Activated T-helper 1 cell treated with anti-CD3 and anti-CD28 coated beads, Interleukin-12 subunit alpha, Interleukin-12 subunit beta, Interleukin-2, Interleukin-4 antibody, amounts not matched to agents 30 ng/mL and 10 ng/mL and 1 ng/mL, durations not matched to agents 14 hours and 24 hours and 36 hours (primary cell): ENCODE measurements at regions not wholly inside any gene's neighbourhood (a gene's known extent, or its start where the extent isn't known, plus 50 kb on each side); places are given as distances from the start of the nearest gene placed in this dataset.
"Not testable (repeated sequence)": the region's sequence is repeated elsewhere in the genome, so short reads cannot be mapped to it uniquely, and the experiment has no call there.

Source experiments
- DNase-seq: peaks from one replicate; pipeline ENCODE4 v3.0.0; 2021; ENCODE audit warnings: low spot score
- H3K27ac Mint-ChIP-seq: one replicate; pipeline ENCODE4 v1.8.0; 2021; ENCODE audit warnings: mild to moderate bottlenecking, mixed read lengths
- H3K27me3 Mint-ChIP-seq: one replicate; pipeline ENCODE4 v1.8.0; 2022; ENCODE audit warnings: mild to moderate bottlenecking, moderate library complexity, mixed read lengths; ENCODE audit not compliant: insufficient read depth
- H3K36me3 Mint-ChIP-seq: one replicate; pipeline ENCODE4 v1.8.0; 2021; ENCODE audit warnings: low read depth, mixed read lengths
- H3K4me1 Mint-ChIP-seq: one replicate; pipeline ENCODE4 v1.8.0; 2021; ENCODE audit warnings: low read depth, mixed read lengths
- H3K4me3 Mint-ChIP-seq: one replicate; pipeline ENCODE4 v1.8.0; 2021; ENCODE audit warnings: mild to moderate bottlenecking, moderate library complexity, mixed read lengths
- H3K9me3 Mint-ChIP-seq: one replicate; pipeline ENCODE4 v1.8.0; 2021; ENCODE audit warnings: mixed read lengths
- intact Hi-C: fragments of 100-400 bp; cut with micrococcal nuclease; formaldehyde crosslinking; loops from one replicate; pipeline ENCODE4 v1.15.1; 2024

DNA sequence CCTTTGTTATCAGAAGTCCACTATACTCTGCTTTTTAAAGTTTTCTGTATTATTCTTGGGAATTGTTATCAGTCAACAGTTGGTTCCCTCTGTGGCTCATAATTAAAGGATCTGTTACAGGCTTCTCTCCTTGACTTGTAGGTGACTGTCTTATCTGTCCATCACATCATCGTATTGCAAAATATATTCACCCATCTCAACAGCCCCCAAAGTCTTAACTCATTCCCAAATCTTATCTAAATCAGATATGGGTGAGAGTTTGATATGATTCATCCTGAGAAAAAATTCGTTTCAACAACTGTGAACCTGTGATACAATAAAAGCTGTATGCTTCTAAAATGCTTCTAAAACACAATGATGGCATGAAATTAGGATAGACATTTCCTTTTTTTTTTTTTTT, 1245.6 kb upstream of the RAG2 start:
- no peak for DNase-seq
- no peaks in the 10 kb centered on the region for H3K4me1 Mint-ChIP-seq

DNA sequence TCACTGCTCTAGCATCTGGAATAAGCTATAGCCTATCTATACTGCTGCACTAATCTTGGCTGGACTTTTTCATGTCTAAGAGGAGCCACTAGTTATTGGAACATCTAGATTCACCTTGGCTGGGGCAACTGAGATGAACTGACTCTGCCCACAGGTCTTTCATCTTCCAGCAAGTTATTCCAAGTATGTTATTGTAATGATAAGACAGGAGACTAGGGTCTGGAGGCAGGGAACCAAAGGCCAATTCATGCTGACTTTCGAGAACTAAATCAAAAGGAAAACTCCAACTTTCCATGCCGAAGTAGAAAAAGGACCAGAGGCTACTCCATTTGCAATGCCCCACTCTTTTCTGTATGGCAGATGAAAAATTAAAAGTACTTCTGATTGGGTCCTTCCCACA, 1243.0 kb upstream of the RAG2 start:
- Mint-ChIP-seq H3K36me3 (no peaks in the 10 kb centered on the region), H3K4me1 (no peaks in the 10 kb centered on the region), H3K27ac (no peak overlapping the region)

More for the DNA sequence above, 1245.6 kb upstream of the RAG2 start:
- no peak overlapping the region for H3K4me3 Mint-ChIP-seq
- intact Hi-C loops, result no loop called here
- no peak overlapping the region for H3K27ac Mint-ChIP-seq
- no peaks in the 10 kb centered on the region for H3K27me3 Mint-ChIP-seq
- H3K9me3 Mint-ChIP-seq, result peaks cover 10% of the 10 kb centered on the region
- H3K36me3 Mint-ChIP-seq, result no peaks in the 10 kb centered on the region

DNA sequence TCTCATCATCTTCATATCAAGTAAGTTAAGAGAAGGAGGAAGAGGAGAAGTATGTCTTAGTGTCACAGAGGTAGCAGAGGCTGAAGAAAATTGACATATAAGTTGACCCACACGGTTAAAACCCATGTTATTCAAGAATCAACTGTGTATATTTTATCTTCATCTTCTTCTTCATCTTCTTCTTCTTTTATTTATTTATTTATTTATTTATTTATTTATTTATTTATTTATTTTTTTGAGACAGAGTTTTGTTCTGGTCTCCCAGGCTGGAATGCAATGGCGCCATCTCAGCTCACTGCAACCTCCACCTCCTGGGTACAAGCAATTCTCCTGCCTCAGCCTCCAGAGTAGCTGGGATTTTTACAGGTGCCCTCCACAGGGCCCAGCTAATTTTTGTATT, 1242.3 kb upstream of the RAG2 start:
- H3K36me3 Mint-ChIP-seq, result not testable (repeated sequence)

More for the DNA sequence above, 1243.0 kb upstream of the RAG2 start:
- Mint-ChIP-seq H3K4me3 (no peak overlapping the region), H3K9me3 (peaks cover 11% of the 10 kb centered on the region), H3K27me3 (no peaks in the 10 kb centered on the region)
- intact Hi-C loops, result no loop called here
- no peak for DNase-seq

DNA sequence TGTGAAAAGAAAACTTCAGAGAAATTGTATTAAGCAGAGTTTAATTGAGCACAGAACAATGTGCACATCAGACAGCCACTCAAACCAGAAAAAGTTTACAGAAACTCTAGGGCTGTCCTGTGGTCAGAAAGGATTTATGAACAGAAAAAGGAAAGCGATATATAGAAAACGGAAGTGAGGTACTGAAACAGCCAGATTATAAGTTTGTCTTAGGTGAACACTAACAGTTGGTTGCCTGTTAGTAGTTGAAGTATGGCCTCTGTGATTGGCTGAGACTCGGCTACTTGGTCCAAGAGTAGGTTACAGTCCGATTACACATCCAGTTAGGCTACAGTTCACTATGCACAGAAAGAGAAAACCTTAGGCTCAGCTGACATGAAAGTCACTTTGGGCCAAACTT, 1232.5 kb upstream of the RAG2 start:
- H3K27ac Mint-ChIP-seq, result no peak overlapping the region
- no peaks in the 10 kb centered on the region for H3K27me3 Mint-ChIP-seq
- peaks cover 8% of the 10 kb centered on the region for H3K9me3 Mint-ChIP-seq
- H3K4me1 Mint-ChIP-seq, result no peaks in the 10 kb centered on the region
- intact Hi-C loops, result no loop called here
- no peak for DNase-seq
- no peak overlapping the region for H3K4me3 Mint-ChIP-seq
- H3K36me3 Mint-ChIP-seq, result no peaks in the 10 kb centered on the region

More for the DNA sequence above, 1242.3 kb upstream of the RAG2 start:
- DNase-seq, H3K4me1 Mint-ChIP-seq, H3K27ac Mint-ChIP-seq, intact Hi-C loops, H3K4me3 Mint-ChIP-seq, H3K27me3 Mint-ChIP-seq: not testable (repeated sequence)
- H3K9me3 Mint-ChIP-seq, result peaks cover 11% of the 10 kb centered on the region

DNA sequence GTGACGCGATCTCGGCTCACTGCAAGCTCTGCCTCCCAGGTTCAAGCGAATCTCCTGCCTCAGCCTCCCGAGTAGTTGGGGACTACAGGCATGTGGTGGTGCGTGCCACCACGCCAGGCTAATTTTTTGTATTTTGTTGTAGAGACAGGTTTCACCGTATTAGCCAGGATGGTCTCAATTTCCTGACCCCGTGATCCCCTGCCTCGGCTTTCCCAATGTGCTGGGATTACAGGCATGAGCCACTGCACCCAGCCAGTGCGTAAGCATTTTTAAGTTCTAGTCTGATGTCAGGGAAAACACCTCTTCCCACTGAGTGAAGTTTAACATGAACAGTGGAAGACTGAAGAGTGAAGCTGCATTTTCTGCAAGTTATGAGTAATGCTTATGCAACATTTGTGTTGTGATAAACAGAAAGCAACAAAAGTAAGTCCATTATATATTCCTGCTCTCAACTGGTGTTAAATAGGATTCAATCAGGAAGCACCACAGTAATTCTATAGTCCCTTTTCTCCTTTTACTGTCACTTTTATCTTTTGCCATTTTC, 1219.8 kb upstream of the RAG2 start:
- Mint-ChIP-seq H3K27ac (no peak overlapping the region), H3K4me3 (no peak overlapping the region), H3K9me3 (peaks cover 6% of the 10 kb centered on the region), H3K36me3 (no peaks in the 10 kb centered on the region), H3K4me1 (no peaks in the 10 kb centered on the region), H3K27me3 (no peaks in the 10 kb centered on the region)
- intact Hi-C loops, result no loop called here
- no peak for DNase-seq

DNA sequence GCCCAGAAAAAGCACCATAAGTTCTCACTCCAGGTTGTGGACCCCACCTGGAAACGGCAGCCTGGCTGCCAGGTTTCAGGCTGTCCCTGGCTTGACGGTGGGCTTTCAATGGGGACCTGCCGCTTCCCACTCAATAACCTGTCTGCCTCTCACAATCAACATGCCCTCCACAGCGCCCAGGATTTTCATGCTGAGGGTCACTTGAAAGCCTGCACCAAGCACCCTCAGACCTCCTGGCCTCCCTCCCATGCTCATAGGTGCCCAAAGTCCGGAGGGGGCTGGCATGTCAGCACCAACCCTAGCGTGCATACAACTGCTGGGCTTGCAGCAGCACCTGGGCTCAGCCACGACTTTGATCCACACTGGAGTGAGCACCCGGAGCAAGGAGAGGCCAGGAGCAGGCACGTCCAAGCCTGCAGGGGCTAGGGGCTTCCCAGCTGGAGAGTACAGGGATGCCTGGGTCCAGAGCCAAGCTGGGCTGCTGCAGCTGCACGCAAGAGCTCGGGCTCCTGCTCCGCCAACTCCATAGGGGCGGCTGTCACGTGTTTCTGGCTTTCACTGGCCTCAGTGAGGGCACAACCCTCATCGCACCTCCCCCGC, 1214.3 kb upstream of the RAG2 start:
- H3K4me3 Mint-ChIP-seq, result no peak overlapping the region
- no peaks in the 10 kb centered on the region for H3K4me1 Mint-ChIP-seq
- no peak for DNase-seq
- no peak overlapping the region for H3K27ac Mint-ChIP-seq
- intact Hi-C loops, result no loop called here
- peaks cover 6% of the 10 kb centered on the region for H3K9me3 Mint-ChIP-seq
- no peaks in the 10 kb centered on the region for H3K27me3 Mint-ChIP-seq
- no peaks in the 10 kb centered on the region for H3K36me3 Mint-ChIP-seq

DNA sequence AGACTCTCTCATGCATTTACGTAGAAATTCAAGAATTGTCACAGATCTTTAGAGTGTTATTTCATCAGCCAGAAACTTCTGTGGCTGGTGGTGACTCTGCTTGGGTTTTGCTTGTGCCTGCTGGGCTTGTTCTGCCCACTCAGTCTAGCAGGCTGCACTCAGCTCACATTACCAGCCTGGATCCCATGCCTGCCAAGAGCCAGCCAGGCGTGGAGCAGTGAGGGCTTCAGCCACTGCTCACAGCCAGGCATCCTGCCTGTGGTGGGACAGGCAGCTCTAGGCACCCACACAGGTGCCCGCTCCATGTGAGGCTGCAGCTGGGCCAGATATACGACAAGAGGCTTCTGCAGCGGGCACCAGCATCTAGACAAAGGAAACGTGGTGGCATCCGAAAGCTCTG, 1213.3 kb upstream of the RAG2 start:
- Mint-ChIP-seq H3K4me3 (no peak overlapping the region), H3K27me3 (no peaks in the 10 kb centered on the region), H3K27ac (no peak overlapping the region), H3K4me1 (no peaks in the 10 kb centered on the region), H3K9me3 (peaks cover 6% of the 10 kb centered on the region), H3K36me3 (no peaks in the 10 kb centered on the region)
- no peak for DNase-seq
- intact Hi-C loops, result no loop called here

DNA sequence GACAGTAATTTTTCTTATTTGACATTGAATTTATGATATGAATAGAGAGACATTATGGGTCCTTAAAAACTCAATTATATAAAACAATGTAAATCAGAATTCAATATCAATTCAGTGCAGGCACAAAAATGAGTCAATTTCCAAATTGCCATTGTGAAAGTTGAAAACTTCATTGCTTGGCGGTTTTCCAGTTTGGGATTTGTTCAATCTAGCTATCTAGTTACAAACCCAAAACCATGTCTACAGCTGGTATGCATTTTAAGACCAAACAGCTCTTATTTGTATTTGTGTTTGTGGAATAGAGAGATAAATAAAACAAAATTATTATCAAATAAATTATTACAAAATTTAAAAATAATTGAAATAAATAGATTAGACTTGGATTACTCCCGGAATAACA, 1206.6 kb upstream of the RAG2 start:
- H3K27ac Mint-ChIP-seq, result no peak overlapping the region
- H3K4me3 Mint-ChIP-seq, result no peak overlapping the region
- no peaks in the 10 kb centered on the region for H3K27me3 Mint-ChIP-seq

DNA sequence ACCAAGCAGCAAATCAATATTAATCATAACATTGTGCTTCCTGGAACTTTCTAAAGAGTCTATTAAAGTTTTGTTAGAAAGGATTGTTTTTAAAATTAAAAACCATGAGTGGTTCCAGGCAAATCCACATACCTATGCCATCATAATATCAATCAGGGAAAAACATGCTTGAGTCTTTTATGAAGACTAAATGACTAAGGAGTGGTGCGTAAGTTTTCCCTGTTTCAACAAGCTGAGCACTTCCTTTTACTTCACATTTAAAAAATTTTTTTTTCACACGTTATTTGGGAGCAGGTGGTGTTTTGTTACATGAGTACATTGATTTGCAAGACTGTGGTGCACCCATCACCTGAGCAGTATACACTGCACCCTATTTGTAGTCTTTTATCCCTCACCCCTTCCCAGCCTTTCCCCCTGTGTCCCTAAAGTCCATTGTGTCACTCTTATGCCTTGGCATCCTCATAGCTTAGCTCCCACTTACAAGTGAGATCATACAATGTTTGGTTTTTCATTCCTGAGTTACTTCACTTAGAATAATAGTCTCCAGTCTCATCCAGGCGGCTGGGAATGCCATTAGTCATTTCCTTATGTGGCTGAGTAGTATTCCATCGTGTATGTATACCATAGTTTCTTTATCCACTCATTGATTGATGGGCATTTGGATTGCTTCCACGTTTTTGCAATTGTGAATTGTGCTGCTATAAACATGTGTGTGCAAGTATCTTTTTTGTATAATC, 1190.3 kb upstream of the RAG2 start:
- H3K4me1 Mint-ChIP-seq, result no peaks in the 10 kb centered on the region

More for the DNA sequence above, 1206.6 kb upstream of the RAG2 start:
- DNase-seq, result no peak
- intact Hi-C loops, result no loop called here
- peaks cover 3% of the 10 kb centered on the region for H3K9me3 Mint-ChIP-seq
- no peaks in the 10 kb centered on the region for H3K36me3 Mint-ChIP-seq
- no peaks in the 10 kb centered on the region for H3K4me1 Mint-ChIP-seq

DNA sequence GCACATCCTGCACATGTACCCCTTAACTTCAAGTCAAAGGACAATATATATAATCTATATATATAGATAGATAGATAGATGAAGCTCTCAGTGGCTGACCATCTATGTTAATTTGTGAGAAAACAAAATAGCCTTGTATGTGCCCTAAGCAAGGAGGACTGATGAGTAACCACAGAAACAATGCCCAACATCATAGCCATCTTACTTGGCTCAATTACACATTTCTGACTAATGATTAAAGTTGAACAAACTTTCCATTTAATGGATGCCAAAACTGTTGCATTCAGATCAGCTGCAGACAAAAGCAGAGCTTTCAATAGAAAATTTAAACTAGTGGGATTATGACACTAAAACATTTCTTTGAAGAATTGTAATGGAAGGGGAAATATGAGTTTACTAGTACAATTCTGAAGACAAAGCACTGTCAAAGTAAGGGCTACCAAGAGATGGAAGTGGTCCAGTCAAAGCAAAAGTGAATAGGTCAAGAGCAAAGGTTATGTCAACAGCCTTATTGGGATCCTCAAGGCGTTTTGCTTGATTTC, 1188.2 kb upstream of the RAG2 start:
- peaks cover 21% of the 10 kb centered on the region for H3K9me3 Mint-ChIP-seq
- intact Hi-C loops, result no loop called here
- no peak overlapping the region for H3K27ac Mint-ChIP-seq
- DNase-seq, result no peak
- H3K4me1 Mint-ChIP-seq, result no peaks in the 10 kb centered on the region
- no peaks in the 10 kb centered on the region for H3K27me3 Mint-ChIP-seq
- H3K36me3 Mint-ChIP-seq, result no peaks in the 10 kb centered on the region
- no peak overlapping the region for H3K4me3 Mint-ChIP-seq

More for the DNA sequence above, 1190.3 kb upstream of the RAG2 start:
- Mint-ChIP-seq H3K4me3 (no peak overlapping the region), H3K27ac (no peak overlapping the region), H3K9me3 (peaks cover 20% of the 10 kb centered on the region), H3K36me3 (no peaks in the 10 kb centered on the region), H3K27me3 (no peaks in the 10 kb centered on the region)
- DNase-seq, result no peak
- intact Hi-C loops, result no loop called here

DNA sequence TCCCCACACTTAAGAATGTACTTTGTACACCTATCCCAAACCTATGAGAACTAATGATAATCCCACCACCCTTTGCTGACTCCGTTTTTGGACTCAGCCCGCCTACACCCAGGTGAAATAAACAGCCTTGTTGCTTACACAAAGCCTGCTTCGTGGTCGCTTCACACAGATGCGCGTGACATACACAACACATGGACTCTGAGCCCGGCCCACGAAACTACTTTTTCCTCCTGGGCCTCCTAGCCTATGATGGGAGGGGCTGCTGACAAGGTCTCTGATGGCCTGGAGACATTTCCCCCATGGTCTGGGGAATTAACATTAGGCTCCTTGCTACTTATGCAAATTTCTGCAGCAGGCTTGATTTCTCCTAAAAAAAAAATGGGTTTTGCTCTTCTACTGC, 1176.4 kb upstream of the RAG2 start:
- no peak for DNase-seq
- Mint-ChIP-seq H3K27me3 (no peaks in the 10 kb centered on the region), H3K27ac (no peak overlapping the region), H3K4me1 (no peaks in the 10 kb centered on the region), H3K9me3 (peaks cover 5% of the 10 kb centered on the region), H3K36me3 (no peaks in the 10 kb centered on the region), H3K4me3 (no peak overlapping the region)
- intact Hi-C loops, result no loop called here

DNA sequence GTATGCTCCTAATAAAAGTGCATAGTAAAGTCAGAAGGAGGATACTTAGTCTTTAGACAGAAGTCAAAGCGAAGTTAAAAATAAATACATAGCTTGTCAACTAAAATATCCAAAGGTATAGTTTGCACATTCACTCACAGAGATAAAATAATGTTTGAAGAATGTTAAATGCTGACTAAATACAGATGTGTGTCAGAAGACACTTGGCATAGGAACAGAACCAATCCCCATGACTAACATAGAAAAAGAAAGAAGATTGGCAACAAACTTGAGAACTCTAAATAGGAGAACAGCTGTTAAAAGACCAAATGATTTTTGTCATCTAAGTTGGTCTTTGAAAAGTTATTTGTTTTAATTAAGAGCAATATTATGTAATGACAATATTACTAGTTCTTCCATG, 1172.1 kb upstream of the RAG2 start:
- Mint-ChIP-seq H3K27ac (no peak overlapping the region), H3K4me3 (no peak overlapping the region), H3K27me3 (no peaks in the 10 kb centered on the region), H3K9me3 (no peaks in the 10 kb centered on the region), H3K4me1 (no peaks in the 10 kb centered on the region), H3K36me3 (no peaks in the 10 kb centered on the region)
- intact Hi-C loops, result no loop called here
- DNase-seq, result no peak

DNA sequence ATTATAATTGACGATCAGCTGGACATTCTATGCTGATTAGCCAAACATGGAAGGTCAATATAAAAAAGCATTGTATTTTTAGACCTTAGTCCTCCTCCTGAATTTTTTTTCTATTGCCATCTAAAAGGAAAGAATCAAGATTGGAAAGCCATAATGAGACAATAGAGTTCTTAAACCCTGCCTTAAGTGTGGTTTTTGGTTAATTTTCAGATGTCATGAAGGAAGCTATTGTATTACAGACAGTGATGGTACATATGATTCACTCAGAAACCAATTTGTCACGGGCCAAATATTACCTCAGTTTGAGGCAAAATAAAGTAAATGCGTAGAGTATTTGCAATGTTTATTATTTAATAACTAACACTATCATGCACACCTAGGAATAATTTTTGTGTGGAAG, 1164.0 kb upstream of the RAG2 start:
- intact Hi-C loops, result no loop called here
- Mint-ChIP-seq H3K27me3 (no peaks in the 10 kb centered on the region), H3K27ac (no peak overlapping the region), H3K36me3 (no peaks in the 10 kb centered on the region), H3K4me1 (no peaks in the 10 kb centered on the region), H3K4me3 (no peak overlapping the region), H3K9me3 (no peaks in the 10 kb centered on the region)
- DNase-seq, result no peak
